T-helper 2 cell treated with Interferon-gamma antibody and Interleukin-4, amounts not matched to agents 5 μg/mL and 100 μg/mL, for 36 hours (primary cell): ENCODE measurements at regions not wholly inside any gene's neighbourhood (a gene's known extent, or its start where the extent isn't known, plus 50 kb on each side); places are given as distances from the start of the nearest gene placed in this dataset.

Source experiments
- DNase-seq: peaks from one replicate; pipeline ENCODE4 v3.0.0; 2021; ENCODE audit warnings: low spot score
- H3K27ac Mint-ChIP-seq: one replicate; pipeline ENCODE4 v1.8.0; 2021; ENCODE audit warnings: mild to moderate bottlenecking, mixed read lengths
- H3K27me3 Mint-ChIP-seq: one replicate; pipeline ENCODE4 v1.8.0; 2021; ENCODE audit warnings: low read depth, mixed read lengths
- H3K36me3 Mint-ChIP-seq: one replicate; pipeline ENCODE4 v1.8.0; 2021; ENCODE audit warnings: low read depth, mixed read lengths
- H3K4me1 Mint-ChIP-seq: one replicate; pipeline ENCODE4 v1.8.0; 2021; ENCODE audit warnings: low read depth, mixed read lengths
- H3K4me3 Mint-ChIP-seq: one replicate; pipeline ENCODE4 v1.8.0; 2022; ENCODE audit warnings: mild to moderate bottlenecking, moderate library complexity, mixed read lengths
- H3K9me3 Mint-ChIP-seq: one replicate; pipeline ENCODE4 v1.8.0; 2021; ENCODE audit warnings: mixed read lengths

DNA sequence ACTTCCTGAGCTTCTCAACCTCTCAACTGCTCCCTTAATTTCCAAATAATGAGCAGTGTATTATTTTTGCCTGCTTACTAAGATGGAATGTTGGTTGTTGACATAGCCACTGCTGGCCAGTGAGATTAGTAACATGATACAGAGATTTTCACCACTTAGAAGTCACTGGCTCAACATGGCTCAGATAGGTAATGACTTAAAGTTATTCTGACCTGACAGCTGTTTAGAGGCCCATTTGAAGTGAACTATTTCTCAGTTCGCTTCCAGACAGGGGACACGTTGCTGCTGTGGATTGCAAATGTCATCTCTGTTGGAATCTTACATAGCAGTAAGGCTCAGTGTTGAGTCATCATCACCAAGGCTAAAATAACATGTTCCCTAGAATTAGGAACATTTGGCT lies 490.2 kb downstream of the TLE4 start:
- Mint-ChIP-seq H3K36me3 (no peaks in the 10 kb centered on the region), H3K27ac (no peak overlapping the region), H3K4me1 (no peaks in the 10 kb centered on the region), H3K27me3 (no peaks in the 10 kb centered on the region), H3K4me3 (no peak overlapping the region), H3K9me3 (no peaks in the 10 kb centered on the region)
- DNase-seq = no peak

DNA sequence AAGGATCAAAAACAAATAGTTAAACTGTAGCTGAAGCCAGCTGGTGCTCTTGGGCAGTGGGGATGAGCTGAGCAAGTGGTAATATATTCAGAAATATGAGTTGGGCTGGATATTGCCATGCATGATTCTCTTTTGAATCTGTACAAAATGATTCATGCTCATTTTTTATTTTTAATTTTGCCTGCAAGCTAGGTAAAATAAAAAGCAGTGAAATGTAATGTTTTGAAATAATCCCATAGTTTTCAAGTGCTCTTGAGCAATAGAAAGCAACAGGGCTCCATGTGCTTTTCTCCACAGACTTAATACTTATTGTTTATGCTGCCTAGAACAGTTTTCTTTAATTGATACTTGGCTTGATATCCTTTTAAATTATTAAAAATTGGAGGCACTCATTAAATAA lies 489.3 kb downstream of the TLE4 start:
- H3K27me3 Mint-ChIP-seq = no peaks in the 10 kb centered on the region
- H3K9me3 Mint-ChIP-seq = no peaks in the 10 kb centered on the region
- H3K4me3 Mint-ChIP-seq = no peak overlapping the region
- no peak for DNase-seq
- H3K4me1 Mint-ChIP-seq = no peaks in the 10 kb centered on the region
- no peaks in the 10 kb centered on the region for H3K36me3 Mint-ChIP-seq
- H3K27ac Mint-ChIP-seq = no peak overlapping the region

DNA sequence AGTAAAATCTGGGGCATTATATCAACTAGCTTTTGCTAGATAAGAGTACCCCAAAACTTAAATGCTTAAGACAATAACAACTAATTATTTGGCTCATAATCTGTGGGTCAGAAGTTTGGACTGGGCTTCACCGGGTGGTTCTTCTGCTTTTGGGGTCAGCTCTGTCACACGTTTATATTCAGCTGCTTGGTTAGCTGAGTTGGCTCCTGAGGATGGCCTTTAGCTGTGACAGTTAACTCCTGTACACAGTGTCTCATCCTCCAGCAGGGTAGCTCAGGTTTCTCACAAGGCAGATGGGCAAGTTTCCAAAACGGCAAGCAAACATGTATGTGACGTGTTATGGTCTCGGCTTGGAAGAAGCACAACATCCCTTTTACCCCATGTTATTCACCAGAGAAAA lies 488.2 kb downstream of the TLE4 start:
- H3K27ac Mint-ChIP-seq = no peak overlapping the region

DNA sequence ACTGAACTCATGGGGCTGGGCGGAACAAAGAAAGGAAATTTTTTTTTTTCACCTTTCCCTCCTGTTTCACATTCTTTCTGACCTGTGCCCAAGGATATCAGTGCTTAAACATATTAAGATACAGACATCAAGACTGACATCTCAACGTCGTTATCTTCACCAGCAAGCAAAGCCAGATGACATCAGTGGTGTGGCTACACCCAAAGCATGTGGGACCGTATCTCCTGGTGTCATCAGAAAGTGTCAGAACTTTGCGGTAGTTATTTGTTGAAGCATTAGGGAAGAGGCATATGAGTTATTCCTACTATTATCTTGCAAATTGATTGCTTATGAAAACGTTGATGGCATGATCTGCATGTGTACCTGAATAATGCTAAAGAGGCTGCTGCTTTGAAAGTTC lies 487.4 kb downstream of the TLE4 start:
- H3K4me1 Mint-ChIP-seq = no peaks in the 10 kb centered on the region
- H3K27me3 Mint-ChIP-seq = no peaks in the 10 kb centered on the region
- DNase-seq = no peak
- H3K27ac Mint-ChIP-seq = no peak overlapping the region
- no peaks in the 10 kb centered on the region for H3K36me3 Mint-ChIP-seq
- no peaks in the 10 kb centered on the region for H3K9me3 Mint-ChIP-seq
- H3K4me3 Mint-ChIP-seq = no peak overlapping the region

More for the DNA sequence above, 488.2 kb downstream of the TLE4 start:
- Mint-ChIP-seq H3K4me1 (no peaks in the 10 kb centered on the region), H3K4me3 (no peak overlapping the region), H3K36me3 (no peaks in the 10 kb centered on the region), H3K27me3 (no peaks in the 10 kb centered on the region), H3K9me3 (no peaks in the 10 kb centered on the region)
- DNase-seq = no peak

DNA sequence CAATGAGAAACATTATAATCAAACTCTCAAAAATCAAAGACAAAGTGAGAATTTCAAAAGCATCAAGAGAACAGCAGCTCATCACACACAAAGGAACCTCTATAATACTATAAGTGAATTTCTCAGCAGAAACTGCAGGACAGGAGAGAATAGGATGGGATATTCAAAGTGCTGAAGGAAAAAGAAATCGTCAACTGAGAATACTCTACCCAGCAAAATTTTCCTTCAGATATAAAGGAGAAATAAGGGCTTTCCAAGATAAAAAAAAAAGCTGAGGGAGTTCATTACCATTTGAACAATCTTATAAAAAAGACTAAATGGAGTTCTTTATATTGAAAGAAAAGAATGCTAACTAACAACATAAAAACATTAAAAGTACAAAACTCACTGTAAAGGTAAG lies 481.1 kb downstream of the TLE4 start:
- Mint-ChIP-seq H3K27ac (no peak overlapping the region), H3K4me3 (no peak overlapping the region), H3K4me1 (no peaks in the 10 kb centered on the region), H3K9me3 (peaks cover 9% of the 10 kb centered on the region), H3K27me3 (no peaks in the 10 kb centered on the region), H3K36me3 (no peaks in the 10 kb centered on the region)
- DNase-seq = no peak

DNA sequence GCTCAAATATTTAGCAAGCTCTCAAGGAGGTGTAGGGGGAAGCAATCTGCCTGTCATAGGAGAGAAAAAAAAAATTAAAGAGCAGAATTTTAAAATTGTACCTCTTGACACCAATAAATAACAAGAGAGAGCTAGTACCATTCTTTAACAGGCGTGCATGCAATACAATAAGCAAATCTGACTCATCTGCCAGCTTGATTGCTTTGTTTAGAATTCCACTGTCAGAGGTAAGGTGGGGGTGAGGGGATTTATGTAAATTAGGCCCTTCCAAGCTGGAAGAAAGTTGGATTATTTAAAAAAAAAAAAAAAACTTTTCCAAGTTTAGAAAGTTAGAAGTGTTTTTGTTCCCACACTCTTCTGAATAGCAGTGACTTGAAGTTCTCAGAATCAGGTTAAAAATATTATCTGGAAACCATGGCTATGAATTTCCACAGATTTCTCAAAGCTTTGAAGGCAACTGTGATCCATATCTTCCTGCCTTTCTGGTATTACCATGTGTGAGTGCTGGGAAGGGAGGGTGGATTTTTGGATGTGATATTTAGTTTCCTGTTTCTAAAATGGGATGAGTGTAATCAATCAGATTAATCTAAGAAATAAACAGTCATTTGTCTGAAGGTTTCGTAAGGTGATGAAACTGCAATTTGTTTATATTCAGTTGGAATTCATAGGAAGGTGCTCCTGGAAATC lies 477.5 kb downstream of the TLE4 start:
- Mint-ChIP-seq H3K9me3 (peaks cover 9% of the 10 kb centered on the region), H3K4me1 (no peaks in the 10 kb centered on the region)

DNA sequence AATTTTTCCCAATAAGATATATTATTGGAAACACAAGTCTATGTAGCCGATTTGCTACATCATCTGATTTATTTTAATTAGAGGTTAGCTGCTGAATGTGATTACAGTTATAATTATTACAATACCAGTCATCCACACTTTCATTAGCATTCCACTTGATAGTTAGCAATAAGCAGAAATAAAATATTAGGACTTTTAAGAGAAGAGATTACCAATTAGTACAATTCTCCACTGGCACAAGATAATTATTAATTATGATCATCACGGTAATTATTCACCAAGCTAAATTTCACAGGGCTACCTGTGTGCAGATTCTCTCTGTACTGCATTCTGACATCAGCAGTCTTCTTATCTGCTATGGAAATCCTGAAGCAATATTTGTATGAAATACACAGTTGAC lies 474.7 kb downstream of the TLE4 start:
- Mint-ChIP-seq H3K4me3 (no peak overlapping the region), H3K9me3 (no peaks in the 10 kb centered on the region)

More for the DNA sequence above, 477.5 kb downstream of the TLE4 start:
- no peaks in the 10 kb centered on the region for H3K36me3 Mint-ChIP-seq
- H3K27me3 Mint-ChIP-seq = no peaks in the 10 kb centered on the region
- no peak overlapping the region for H3K4me3 Mint-ChIP-seq
- no peak overlapping the region for H3K27ac Mint-ChIP-seq
- no peak for DNase-seq

DNA sequence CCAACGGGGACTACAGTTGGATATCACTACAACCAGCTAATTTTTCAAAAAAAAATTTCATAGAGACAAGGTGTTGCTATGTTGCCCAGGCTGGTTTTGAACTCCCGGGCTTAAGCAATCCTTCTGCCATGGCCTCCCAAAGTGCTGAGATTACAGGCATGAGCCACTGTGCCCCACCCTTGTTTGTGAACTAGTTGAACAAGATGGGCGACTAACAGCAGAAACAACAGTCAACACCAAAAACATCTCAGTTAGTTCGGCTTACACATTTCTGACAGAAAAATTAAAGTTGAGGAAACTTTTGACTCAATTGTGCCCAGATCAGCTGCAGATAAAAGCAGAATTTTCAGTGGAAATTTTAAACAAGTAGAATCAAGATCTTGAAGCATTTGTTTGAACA lies 470.1 kb downstream of the TLE4 start:
- no peaks in the 10 kb centered on the region for H3K4me1 Mint-ChIP-seq
- no peak for DNase-seq
- no peak overlapping the region for H3K27ac Mint-ChIP-seq
- no peak overlapping the region for H3K4me3 Mint-ChIP-seq
- H3K36me3 Mint-ChIP-seq = no peaks in the 10 kb centered on the region
- no peaks in the 10 kb centered on the region for H3K9me3 Mint-ChIP-seq
- no peaks in the 10 kb centered on the region for H3K27me3 Mint-ChIP-seq

More for the DNA sequence above, 474.7 kb downstream of the TLE4 start:
- DNase-seq = no peak
- H3K36me3 Mint-ChIP-seq = no peaks in the 10 kb centered on the region
- H3K27ac Mint-ChIP-seq = no peak overlapping the region
- no peaks in the 10 kb centered on the region for H3K4me1 Mint-ChIP-seq
- H3K27me3 Mint-ChIP-seq = no peaks in the 10 kb centered on the region

DNA sequence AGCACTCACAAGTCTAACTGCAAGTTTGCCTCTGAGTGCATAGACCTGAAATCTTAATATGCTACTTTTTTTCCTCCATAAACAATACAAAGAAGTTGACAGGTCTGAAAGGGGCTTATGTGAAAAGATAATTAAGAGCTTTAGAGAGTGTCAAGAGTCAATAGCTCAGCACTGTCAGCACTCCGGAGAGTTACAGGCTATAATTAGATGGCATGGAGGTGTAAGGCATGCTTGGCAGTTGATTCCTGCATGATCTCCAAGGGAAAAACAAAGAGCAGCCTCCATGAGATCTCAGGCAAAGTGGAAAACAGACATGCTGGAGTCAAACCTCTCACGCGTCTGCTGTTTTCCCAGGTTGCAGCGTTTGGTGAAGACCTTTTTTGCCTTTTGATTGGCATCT lies 468.7 kb downstream of the TLE4 start:
- H3K4me3 Mint-ChIP-seq = no peak overlapping the region
- no peaks in the 10 kb centered on the region for H3K9me3 Mint-ChIP-seq
- no peaks in the 10 kb centered on the region for H3K4me1 Mint-ChIP-seq
- H3K27me3 Mint-ChIP-seq = no peaks in the 10 kb centered on the region
- H3K36me3 Mint-ChIP-seq = no peaks in the 10 kb centered on the region
- no peak overlapping the region for H3K27ac Mint-ChIP-seq
- DNase-seq = no peak

DNA sequence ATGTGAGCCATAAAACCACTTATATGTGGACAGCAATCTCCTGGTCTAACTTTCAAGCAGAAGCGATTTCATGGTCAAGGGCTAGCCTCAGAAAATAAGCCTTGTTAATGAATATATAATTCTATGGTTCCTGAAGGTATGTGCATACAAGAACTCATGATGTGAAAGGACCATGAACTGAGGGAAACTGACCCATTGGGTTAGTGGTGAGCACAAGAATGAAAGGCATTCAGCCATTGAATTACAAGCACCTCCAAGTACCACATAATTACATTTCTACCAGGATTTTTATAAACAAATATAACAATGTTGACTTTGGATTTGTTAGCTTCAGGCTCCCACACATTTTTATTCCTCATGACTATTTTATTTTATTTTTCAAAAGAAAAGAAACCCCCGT lies 459.0 kb downstream of the TLE4 start:
- Mint-ChIP-seq H3K36me3 (no peaks in the 10 kb centered on the region), H3K4me3 (no peak overlapping the region), H3K4me1 (no peaks in the 10 kb centered on the region), H3K9me3 (no peaks in the 10 kb centered on the region), H3K27me3 (no peaks in the 10 kb centered on the region), H3K27ac (no peak overlapping the region)
- no peak for DNase-seq

DNA sequence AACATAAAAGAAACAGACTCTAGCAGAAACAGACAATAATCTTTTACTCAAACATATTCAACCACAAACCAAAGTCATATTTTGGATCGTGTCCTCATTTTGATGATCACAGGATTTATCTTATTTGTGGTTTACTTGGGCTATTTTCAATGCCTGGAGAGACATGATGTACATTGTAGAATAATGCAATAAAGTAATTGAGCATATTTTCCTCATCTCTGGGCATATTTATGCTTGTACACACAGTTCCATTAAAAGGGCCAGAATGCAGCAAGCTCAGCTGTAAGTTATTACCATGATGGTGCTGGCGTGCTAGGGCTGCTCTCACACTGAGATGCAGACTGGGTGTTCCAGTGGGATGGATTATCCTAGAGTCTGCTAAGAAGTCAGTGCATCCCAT lies 456.7 kb downstream of the TLE4 start:
- DNase-seq = no peak
- Mint-ChIP-seq H3K36me3 (no peaks in the 10 kb centered on the region), H3K27ac (no peak overlapping the region), H3K4me3 (no peak overlapping the region), H3K4me1 (no peaks in the 10 kb centered on the region), H3K9me3 (no peaks in the 10 kb centered on the region), H3K27me3 (no peaks in the 10 kb centered on the region)

DNA sequence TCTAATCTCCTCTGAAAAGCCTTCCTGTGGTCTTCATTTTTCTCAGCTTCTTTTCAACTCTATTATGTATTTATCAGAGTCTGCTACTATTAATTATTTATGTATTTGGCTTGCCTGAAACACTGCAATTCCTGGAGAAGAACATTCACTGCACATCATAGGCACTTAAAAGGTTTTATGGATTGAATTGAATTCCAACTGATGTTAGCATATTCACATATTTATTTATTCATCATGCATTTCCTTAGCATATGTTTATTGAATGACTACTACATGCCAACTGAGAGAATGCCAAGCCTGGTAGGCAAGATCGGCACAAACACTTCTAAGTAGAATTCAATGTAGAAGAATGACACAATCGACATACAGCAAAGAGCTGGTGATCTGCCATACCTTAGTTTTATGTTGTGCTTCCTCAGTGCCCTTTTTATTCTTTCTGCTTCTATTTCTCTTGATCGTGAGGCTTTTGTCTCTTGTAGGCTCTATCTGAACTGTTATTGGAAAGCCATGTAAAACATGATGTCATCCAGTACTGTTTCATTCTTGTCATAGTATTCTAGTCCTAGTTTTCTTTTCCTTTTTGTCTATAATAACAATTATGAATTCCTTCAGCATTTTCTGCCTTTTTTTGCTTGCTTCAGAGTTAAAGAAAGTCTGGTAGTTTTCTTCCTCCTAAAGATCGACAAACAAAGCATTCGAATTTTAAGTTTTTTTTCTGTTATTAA lies 454.2 kb downstream of the TLE4 start:
- Mint-ChIP-seq H3K27me3 (no peaks in the 10 kb centered on the region), H3K4me3 (no peak overlapping the region), H3K36me3 (no peaks in the 10 kb centered on the region), H3K9me3 (no peaks in the 10 kb centered on the region), H3K27ac (no peak overlapping the region), H3K4me1 (no peaks in the 10 kb centered on the region)
- DNase-seq = no peak

DNA sequence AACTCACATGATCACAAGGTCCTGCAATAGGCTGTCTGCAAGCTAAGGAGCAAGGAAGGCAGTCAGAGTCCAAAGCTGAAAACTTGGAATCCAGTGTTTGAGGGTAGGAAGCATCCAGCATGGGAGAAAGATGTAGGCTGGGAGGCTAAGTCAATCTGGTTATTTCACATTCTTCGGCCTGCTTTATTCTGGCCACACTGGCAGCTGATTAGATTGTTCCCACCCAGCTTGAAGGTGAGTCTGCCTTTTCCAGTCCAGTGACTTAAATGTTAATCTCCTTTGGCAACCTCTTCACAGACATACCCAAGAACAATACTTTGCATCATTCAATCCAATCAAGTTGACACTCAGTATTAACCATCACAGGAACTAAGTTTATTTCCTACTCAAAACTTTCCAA lies 453.4 kb downstream of the TLE4 start:
- DNase-seq = no peak
- no peaks in the 10 kb centered on the region for H3K4me1 Mint-ChIP-seq
- H3K4me3 Mint-ChIP-seq = no peak overlapping the region
- H3K27me3 Mint-ChIP-seq = no peaks in the 10 kb centered on the region
- H3K36me3 Mint-ChIP-seq = no peaks in the 10 kb centered on the region
- no peaks in the 10 kb centered on the region for H3K9me3 Mint-ChIP-seq
- no peak overlapping the region for H3K27ac Mint-ChIP-seq

DNA sequence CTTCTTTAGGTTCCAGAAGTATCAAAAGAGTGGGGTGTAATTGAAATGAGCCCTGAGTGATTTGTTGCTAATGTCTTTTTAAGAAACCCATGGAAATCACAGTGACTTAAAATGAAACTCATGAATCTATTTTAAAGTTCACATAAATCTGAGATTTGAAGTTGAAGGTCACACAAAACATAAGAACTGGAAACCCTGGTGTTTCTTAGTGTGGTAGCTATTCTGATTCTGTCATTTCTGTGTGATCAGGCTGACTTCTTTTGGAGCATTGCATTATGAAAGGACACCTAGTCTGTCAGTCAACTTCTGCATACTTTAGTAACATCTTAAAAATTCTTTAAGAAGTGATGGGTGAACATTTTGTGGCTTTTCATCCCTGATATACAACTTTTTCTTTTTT lies 448.8 kb downstream of the TLE4 start:
- H3K4me3 Mint-ChIP-seq = no peak overlapping the region
- no peaks in the 10 kb centered on the region for H3K27me3 Mint-ChIP-seq
- no peaks in the 10 kb centered on the region for H3K36me3 Mint-ChIP-seq
- no peak for DNase-seq
- no peaks in the 10 kb centered on the region for H3K9me3 Mint-ChIP-seq
- H3K4me1 Mint-ChIP-seq = no peaks in the 10 kb centered on the region
- H3K27ac Mint-ChIP-seq = no peak overlapping the region

DNA sequence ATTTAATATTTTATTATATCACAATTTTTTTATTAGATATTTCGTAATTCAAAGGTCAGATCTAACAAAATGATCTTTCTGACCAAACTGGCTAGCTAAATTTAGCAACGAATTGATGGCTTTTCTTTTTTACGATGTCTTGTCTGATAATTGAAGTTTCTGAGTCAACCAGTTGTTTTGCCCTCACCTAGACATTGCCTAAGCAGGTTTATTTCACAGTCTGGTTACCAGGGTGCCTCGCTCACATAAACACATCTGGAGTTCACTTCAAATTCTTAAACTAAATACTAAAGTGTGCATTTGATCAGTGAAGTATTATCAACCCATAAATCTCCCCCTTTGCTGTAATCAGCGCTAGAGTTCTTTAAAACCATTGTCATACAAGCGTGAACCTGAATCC lies 448.3 kb downstream of the TLE4 start:
- Mint-ChIP-seq H3K4me3 (no peak overlapping the region), H3K27ac (no peak overlapping the region), H3K4me1 (no peaks in the 10 kb centered on the region), H3K9me3 (no peaks in the 10 kb centered on the region), H3K36me3 (no peaks in the 10 kb centered on the region), H3K27me3 (no peaks in the 10 kb centered on the region)
- no peak for DNase-seq
